ENCODE measurements at regions not wholly inside any gene's neighbourhood (a gene's known extent, or its start where the extent isn't known, plus 50 kb on each side); places are given as distances from the start of the nearest gene placed in this dataset.

DNA sequence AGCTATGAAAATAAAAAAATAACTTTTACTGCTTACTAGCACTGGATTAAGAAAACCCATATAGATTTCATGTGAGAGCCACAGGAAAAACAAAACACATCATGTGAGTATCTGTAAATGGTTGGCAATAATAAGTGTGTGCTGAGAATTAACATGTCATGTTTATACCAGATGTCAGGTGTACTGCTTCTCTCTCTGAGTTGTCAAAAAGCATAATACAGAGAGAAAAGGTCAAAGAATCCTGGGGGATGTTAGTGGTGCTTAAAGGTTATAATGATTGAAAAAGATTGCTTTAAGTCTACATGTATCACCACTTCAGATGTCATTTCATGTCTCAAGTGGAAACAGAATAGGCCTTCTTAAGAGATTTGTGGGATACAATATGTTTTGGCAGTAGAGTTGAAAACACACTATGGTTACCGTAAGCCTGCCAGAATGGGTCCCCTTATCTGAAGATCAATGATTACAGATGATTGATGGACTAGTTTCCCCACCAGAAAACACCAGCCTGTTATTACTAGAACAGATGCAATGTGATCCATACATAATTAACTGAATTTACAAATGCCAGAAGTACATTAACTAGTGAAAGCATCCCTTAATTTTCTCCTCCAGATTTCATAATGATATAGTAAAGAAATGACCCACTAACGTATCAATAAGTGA lies 204.1 kb downstream of the CNTN3 start:
- Histone ChIP-seq H3K9me3 (no peaks in the 10 kb centered on the region), H3K4me1 (no peaks in the 10 kb centered on the region), H3K4me3 (no peak overlapping the region), H3K27me3 (no peaks in the 10 kb centered on the region), H3K36me3 (no peaks in the 10 kb centered on the region), H3K27ac (no peak overlapping the region)
- no peak for DNase-seq (ENCODE audit: extremely low spot score in 2 of 2)
- intact Hi-C loops (cut with DNase I), result no loop called here
- TF ChIP-seq CTCF (IDR thresholded peaks at IDR 0.05) (no peak), POLR2AphosphoS5 (IDR thresholded peaks at IDR 0.05; ENCODE audit: insufficient read depth in 1 of 2, low read depth in 1 of 2) (no peak), POLR2A (IDR thresholded peaks at IDR 0.05) (no peak)

GRCh38 chr3:74409066-74409465 lies 205.4 kb downstream of the CNTN3 start:
- Histone ChIP-seq H3K36me3 (no peaks in the 10 kb centered on the region), H3K4me1 (no peaks in the 10 kb centered on the region), H3K9me3 (no peaks in the 10 kb centered on the region), H3K4me3 (no peak overlapping the region), H3K27me3 (no peaks in the 10 kb centered on the region), H3K27ac (no peak overlapping the region)
- no peak for TF ChIP-seq POLR2AphosphoS5 (IDR thresholded peaks at IDR 0.05; ENCODE audit: insufficient read depth in 1 of 2, low read depth in 1 of 2)
- no peak for TF ChIP-seq CTCF (IDR thresholded peaks at IDR 0.05)
- no peak for TF ChIP-seq POLR2A (IDR thresholded peaks at IDR 0.05)
- intact Hi-C loops (cut with DNase I), result no loop called here
- DNase-seq (ENCODE audit: extremely low spot score in 2 of 2), result no peak

GRCh38 chr3:74403307-74403706 lies 211.2 kb downstream of the CNTN3 start:
- intact Hi-C loops (cut with DNase I), result no loop called here
- H3K27ac ChIP-seq, result no peak overlapping the region

GRCh38 chr3:74402821-74403220 lies 211.6 kb downstream of the CNTN3 start:
- no peak for TF ChIP-seq POLR2A (IDR thresholded peaks at IDR 0.05)
- no peak for TF ChIP-seq CTCF (IDR thresholded peaks at IDR 0.05)
- TF ChIP-seq POLR2AphosphoS5 (IDR thresholded peaks at IDR 0.05; ENCODE audit: insufficient read depth in 1 of 2, low read depth in 1 of 2), result no peak

More at GRCh38 chr3:74403307-74403706, 211.2 kb downstream of the CNTN3 start:
- Histone ChIP-seq H3K4me3 (no peak overlapping the region), H3K36me3 (no peaks in the 10 kb centered on the region), H3K4me1 (no peaks in the 10 kb centered on the region), H3K9me3 (no peaks in the 10 kb centered on the region), H3K27me3 (no peaks in the 10 kb centered on the region)
- TF ChIP-seq POLR2AphosphoS5 (IDR thresholded peaks at IDR 0.05; ENCODE audit: insufficient read depth in 1 of 2, low read depth in 1 of 2) (no peak), CTCF (IDR thresholded peaks at IDR 0.05) (no peak), POLR2A (IDR thresholded peaks at IDR 0.05) (no peak)
- no peak for DNase-seq (ENCODE audit: extremely low spot score in 2 of 2)

GRCh38 chr3:74393426-74393825 lies 221.0 kb downstream of the CNTN3 start:
- TF ChIP-seq POLR2A (IDR thresholded peaks at IDR 0.05) (no peak), POLR2AphosphoS5 (IDR thresholded peaks at IDR 0.05; ENCODE audit: insufficient read depth in 1 of 2, low read depth in 1 of 2) (no peak), CTCF (IDR thresholded peaks at IDR 0.05) (no peak)
- Histone ChIP-seq H3K36me3 (no peaks in the 10 kb centered on the region), H3K4me3 (no peak overlapping the region), H3K27me3 (no peaks in the 10 kb centered on the region), H3K27ac (no peak overlapping the region), H3K9me3 (no peaks in the 10 kb centered on the region), H3K4me1 (no peaks in the 10 kb centered on the region)
- no peak for DNase-seq (ENCODE audit: extremely low spot score in 2 of 2)
- intact Hi-C loops (cut with DNase I), result no loop called here

More at GRCh38 chr3:74402821-74403220, 211.6 kb downstream of the CNTN3 start:
- DNase-seq (ENCODE audit: extremely low spot score in 2 of 2), result no peak
- no peaks in the 10 kb centered on the region for H3K27me3 ChIP-seq
- no peaks in the 10 kb centered on the region for H3K9me3 ChIP-seq
- no peaks in the 10 kb centered on the region for H3K4me1 ChIP-seq
- H3K27ac ChIP-seq, result no peak overlapping the region
- no peak overlapping the region for H3K4me3 ChIP-seq
- intact Hi-C loops (cut with DNase I), result no loop called here
- H3K36me3 ChIP-seq, result no peaks in the 10 kb centered on the region

All from vagina (tissue), 2 donors.